ENCODE measurements at regions not wholly inside any gene's neighbourhood (a gene's known extent, or its start where the extent isn't known, plus 50 kb on each side); places are given as distances from the start of the nearest gene placed in this dataset.
A peak's percentile ranks its signal among the peaks of the same experiment; 100 is the strongest.

DNA sequence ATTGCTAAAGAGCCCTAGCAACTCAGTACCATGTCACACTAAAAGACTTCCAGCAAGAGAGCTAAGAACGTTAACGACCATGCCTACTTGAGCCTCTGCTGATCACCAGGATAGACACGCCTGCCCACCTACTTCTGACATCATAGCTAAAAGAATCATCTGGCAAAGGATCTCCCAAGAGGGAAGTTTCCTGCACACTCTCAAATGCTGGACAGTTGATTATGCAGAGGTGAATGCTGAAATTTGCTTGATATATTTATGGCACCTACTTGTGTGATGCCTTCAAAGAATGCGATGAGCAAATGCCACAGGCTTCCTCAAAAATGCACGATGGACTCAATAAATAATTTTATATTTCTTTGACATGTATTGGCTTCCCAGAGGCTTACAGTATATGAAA lies 113.6 kb downstream of the GALC start:
- Histone ChIP-seq H3K4me3 (no peak overlapping the region), H4K20me1 (no peaks in the 10 kb centered on the region), H3K36me3 (no peaks in the 10 kb centered on the region), H3K4me1 (peaks cover 4 to 10% (median 4%) of the 10 kb centered on the region in 10 experiments; a peak in 18 of 20 replicates), H3K9me3 (replicated peaks in 1 of 11) (0 out of 22 replicates have a peak, but pooled peaks cover 0 to 6% (median 0%) of the 10 kb centered on the region in 11 experiments), H3K27me3 (no peaks in the 10 kb centered on the region), H3K27ac (no peak overlapping the region), H3K4me2 (no peak overlapping the region), H3K9ac (no peak overlapping the region)
- no peak for TF ChIP-seq Cebpa-rat (IDR thresholded peaks at IDR 0.05)

DNA sequence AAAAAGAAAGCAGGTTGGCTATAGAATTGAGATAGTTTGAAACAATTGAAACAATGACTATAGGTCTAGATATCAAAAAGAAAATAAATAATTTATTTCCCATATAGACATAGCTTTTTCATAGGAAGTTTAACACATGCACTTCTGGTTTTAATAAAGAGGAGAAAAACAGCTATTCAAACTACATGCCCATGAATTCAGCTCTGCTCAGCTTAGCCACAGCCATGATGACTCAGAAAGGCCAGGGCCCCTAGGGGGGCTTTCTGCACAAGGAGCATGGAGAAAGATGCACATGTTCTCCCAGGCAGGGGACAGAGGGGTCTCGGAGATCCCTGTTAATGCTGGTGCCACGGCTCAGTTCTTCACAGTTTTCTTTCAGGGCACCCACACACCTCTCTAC lies 114.0 kb downstream of the GALC start:
- no peaks in the 10 kb centered on the region for H3K36me3 ChIP-seq
- 0 out of 22 replicates have a peak, but pooled peaks cover 0 to 6% (median 0%) of the 10 kb centered on the region in 11 experiments for H3K9me3 ChIP-seq (replicated peaks in 1 of 11)
- no peak for TF ChIP-seq Cebpa-rat (IDR thresholded peaks at IDR 0.05)
- no peaks in the 10 kb centered on the region for H3K27me3 ChIP-seq
- H4K20me1 ChIP-seq, result no peaks in the 10 kb centered on the region
- no peak overlapping the region for H3K27ac ChIP-seq
- peaks cover 8 to 14% (median 8%) of the 10 kb centered on the region in 10 experiments for H3K4me1 ChIP-seq
- no peak overlapping the region for H3K4me3 ChIP-seq
- H3K4me2 ChIP-seq, result no peak overlapping the region
- no peak overlapping the region for H3K9ac ChIP-seq

DNA sequence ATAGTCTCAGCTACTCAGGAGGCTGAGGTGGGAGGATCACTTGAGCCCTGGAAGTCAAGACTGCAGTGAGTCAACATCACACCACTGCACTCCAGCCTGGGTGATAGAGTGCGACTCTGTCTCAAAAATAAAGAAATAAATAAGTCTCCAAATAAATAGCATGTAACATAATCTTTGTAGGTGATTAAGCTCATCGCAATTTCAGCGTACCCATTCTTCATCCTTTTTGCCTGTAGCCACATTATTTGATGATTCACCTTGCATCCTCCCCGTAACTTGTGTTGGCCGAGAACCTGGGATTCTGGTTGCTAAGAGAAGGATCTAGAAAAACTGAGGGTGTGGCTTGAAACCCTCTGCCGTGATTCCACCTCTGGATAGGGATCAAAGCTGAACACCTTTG lies 115.1 kb downstream of the GALC start:
- H3K36me3 ChIP-seq, result no peaks in the 10 kb centered on the region
- 0 out of 22 replicates have a peak, but pooled peaks cover 0 to 2% (median 0%) of the 10 kb centered on the region in 11 experiments for H3K9me3 ChIP-seq (replicated peaks in 1 of 11)
- no peaks in the 10 kb centered on the region for H4K20me1 ChIP-seq
- no peak overlapping the region for H3K27ac ChIP-seq
- no peak overlapping the region for H3K9ac ChIP-seq
- H3K4me3 ChIP-seq, result no peak overlapping the region
- no peaks in the 10 kb centered on the region for H3K27me3 ChIP-seq
- no peak overlapping the region for H3K4me2 ChIP-seq
- peaks cover 19 to 25% (median 19%) of the 10 kb centered on the region in 10 experiments for H3K4me1 ChIP-seq
- no peak for TF ChIP-seq Cebpa-rat (IDR thresholded peaks at IDR 0.05)

DNA sequence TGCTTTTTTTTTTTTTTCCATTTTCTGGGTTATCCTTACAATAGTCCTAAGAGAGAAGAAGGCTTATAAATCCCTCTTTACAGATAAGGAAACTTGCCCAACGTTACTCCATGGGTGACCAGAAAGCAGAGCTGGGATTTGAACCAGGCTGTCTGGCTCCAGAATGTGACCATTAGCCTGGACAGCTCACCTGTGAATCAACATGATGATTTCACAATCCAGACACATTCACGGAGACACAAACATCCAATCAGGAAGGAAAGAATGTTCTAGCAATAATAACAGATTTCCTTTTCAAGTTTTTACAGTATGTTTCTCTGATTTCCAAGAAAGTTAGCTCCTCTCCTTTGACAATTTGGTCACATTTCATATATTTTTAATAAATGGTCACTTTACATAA lies 118.3 kb downstream of the GALC start:
- peaks cover 9 to 19% (median 12%) of the 10 kb centered on the region in 11 experiments; a peak in 20 of 22 replicates for H3K9me3 ChIP-seq (replicated peaks in 1 of 11)
- no peak overlapping the region for H3K4me3 ChIP-seq
- H3K27me3 ChIP-seq, result no peaks in the 10 kb centered on the region
- H3K27ac ChIP-seq, result peak overlapping the region in 6 of 11 experiments; percentile 45 to 85 (median 74); a peak in 11 of 22 replicates
- H3K4me2 ChIP-seq, result peak overlapping the region in 10 of 11 experiments; percentile 52 to 76 (median 56); a peak in 16 of 22 replicates
- H3K36me3 ChIP-seq, result no peaks in the 10 kb centered on the region
- H3K4me1 ChIP-seq, result peaks cover 20 to 39% (median 28%) of the 10 kb centered on the region in 10 experiments
- H4K20me1 ChIP-seq, result no peaks in the 10 kb centered on the region
- TF ChIP-seq Cebpa-rat (IDR thresholded peaks at IDR 0.05), result no peak; a peak in 1 of 22 replicates
- peak overlapping the region in 2 of 11 experiments; percentile 66 to 69; a peak in 4 of 22 replicates for H3K9ac ChIP-seq

DNA sequence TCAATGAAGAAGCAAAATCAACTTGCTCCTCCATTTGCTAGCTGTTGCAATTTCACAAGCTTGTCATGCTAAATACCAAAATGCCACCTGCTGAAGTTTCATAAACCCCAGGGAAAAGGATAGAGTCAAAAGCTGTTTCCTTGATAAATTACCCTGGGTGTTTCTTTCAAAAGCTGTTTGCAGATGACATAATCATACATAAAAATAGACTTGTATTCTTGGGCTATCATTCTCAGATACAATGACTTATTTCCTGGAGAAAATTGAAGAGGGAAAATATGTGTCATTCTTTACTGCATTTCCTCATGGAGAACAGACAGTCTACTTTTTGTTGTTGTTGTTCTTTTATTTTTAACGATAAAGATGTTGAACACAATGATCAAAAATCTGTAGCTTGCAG lies 119.2 kb downstream of the GALC start:
- H4K20me1 ChIP-seq, result no peaks in the 10 kb centered on the region
- peaks cover 9 to 19% (median 12%) of the 10 kb centered on the region in 11 experiments; a peak in 20 of 22 replicates for H3K9me3 ChIP-seq (replicated peaks in 1 of 11)
- no peak overlapping the region for H3K4me3 ChIP-seq
- peak overlapping the region; percentile 46 to 76 (median 55); a peak in 21 of 22 replicates for H3K4me2 ChIP-seq
- H3K36me3 ChIP-seq, result no peaks in the 10 kb centered on the region
- H3K27me3 ChIP-seq, result no peaks in the 10 kb centered on the region
- H3K9ac ChIP-seq, result peak overlapping the region in 4 of 11 experiments; percentile 37 to 69 (median 66); a peak in 6 of 22 replicates
- TF ChIP-seq Cebpa-rat (IDR thresholded peaks at IDR 0.05), result peak in 1 of 11 experiments; percentile 21; a peak in 1 of 22 replicates
- peak overlapping the region in 7 of 11 experiments; percentile 8 to 85 (median 67); a peak in 12 of 22 replicates for H3K27ac ChIP-seq
- H3K4me1 ChIP-seq, result peaks cover 20 to 41% (median 28%) of the 10 kb centered on the region in 10 experiments

DNA sequence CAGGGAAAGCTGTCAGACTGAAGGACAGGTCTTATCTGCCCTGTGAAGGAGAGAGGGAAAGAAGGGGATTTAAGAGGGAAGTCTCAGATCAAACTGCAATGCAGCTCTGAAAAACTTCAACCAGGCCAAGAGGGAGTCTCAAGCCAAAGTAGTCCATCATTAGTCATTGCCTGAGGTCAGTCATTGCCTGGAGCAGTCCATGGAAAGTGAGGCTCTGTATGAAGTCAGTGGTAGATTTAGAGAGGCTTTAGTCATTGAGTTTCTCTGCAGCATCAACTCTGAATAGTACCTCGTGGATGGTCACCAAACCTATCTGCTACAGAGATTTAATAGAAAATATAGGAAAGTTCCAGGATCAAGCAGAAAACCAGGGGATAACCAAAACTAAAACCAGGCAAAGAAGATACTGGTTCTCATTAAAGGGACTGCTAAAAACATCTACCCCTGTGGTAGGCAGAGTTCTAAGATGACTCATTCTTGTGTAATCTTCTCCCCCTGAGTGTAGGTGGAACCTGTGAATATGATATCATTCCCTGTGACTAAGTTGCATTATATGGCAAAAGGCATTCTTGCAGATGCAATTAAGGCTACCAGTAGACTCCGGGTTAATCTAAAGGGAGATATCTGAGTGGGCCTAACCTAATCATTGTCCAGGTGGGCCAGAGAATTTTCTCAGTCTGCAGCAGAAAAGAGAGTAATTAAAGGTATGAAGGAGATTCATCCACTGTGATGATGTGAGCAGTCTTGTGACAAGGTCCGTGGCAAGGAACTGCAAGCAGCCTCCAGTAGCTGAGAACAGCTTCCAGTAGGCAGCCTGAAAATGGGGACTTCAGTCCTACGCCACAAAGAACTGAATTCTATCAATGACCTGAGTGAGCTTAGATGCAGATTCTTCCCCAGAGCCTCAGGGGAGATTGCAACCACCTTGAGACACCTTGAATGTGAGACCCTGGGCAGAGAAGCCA lies 123.1 kb downstream of the GALC start:
- Histone ChIP-seq H3K27ac (peak overlapping the region in 3 of 11 experiments; percentile 29 to 42 (median 33); a peak in 3 of 22 replicates), H3K4me2 (peak overlapping the region in 7 of 11 experiments; percentile 11 to 58 (median 23); a peak in 12 of 22 replicates), H3K36me3 (no peaks in the 10 kb centered on the region), H3K9me3 (replicated peaks in 1 of 11) (peaks cover 9 to 19% (median 12%) of the 10 kb centered on the region in 11 experiments; a peak in 20 of 22 replicates), H4K20me1 (no peaks in the 10 kb centered on the region), H3K27me3 (no peaks in the 10 kb centered on the region), H3K4me3 (no peak overlapping the region), H3K4me1 (peaks cover 20 to 41% (median 28%) of the 10 kb centered on the region in 10 experiments), H3K9ac (no peak overlapping the region)
- no peak for TF ChIP-seq Cebpa-rat (IDR thresholded peaks at IDR 0.05)

GRCh38 chr14:87868920-87869319 lies 124.1 kb downstream of the GALC start:
- peaks cover 9 to 19% (median 12%) of the 10 kb centered on the region in 11 experiments; a peak in 20 of 22 replicates for H3K9me3 ChIP-seq (replicated peaks in 1 of 11)
- no peak overlapping the region for H3K4me2 ChIP-seq
- H3K36me3 ChIP-seq, result no peaks in the 10 kb centered on the region
- peaks cover 12 to 32% (median 19%) of the 10 kb centered on the region in 10 experiments for H3K4me1 ChIP-seq
- no peak overlapping the region for H3K9ac ChIP-seq
- no peaks in the 10 kb centered on the region for H4K20me1 ChIP-seq
- no peak for TF ChIP-seq Cebpa-rat (IDR thresholded peaks at IDR 0.05)
- no peaks in the 10 kb centered on the region for H3K27me3 ChIP-seq
- H3K4me3 ChIP-seq, result no peak overlapping the region
- H3K27ac ChIP-seq, result no peak overlapping the region; a peak in 1 of 22 replicates

DNA sequence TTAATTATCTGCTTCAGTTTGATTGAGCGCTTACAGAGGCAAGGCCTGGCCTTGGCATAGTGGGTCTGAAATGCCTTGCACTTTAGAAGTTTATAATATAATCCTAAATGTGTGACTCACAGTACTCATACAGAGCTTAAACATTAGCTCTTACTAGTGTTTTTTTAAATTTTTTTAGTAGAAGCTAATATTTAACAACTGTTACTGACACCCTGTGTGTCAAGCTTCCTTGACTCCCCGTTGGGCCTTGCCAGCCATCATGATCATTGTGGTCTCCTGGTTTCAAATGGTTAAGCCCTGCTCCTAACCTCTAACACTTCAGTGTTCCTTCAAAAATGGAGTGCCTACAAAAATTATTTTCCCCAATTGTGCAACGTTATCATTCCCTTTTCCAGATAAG lies 126.9 kb downstream of the GALC start:
- H3K4me2 ChIP-seq, result no peak overlapping the region
- no peaks in the 10 kb centered on the region for H3K27me3 ChIP-seq
- H3K27ac ChIP-seq, result no peak overlapping the region
- H4K20me1 ChIP-seq, result no peaks in the 10 kb centered on the region
- H3K9me3 ChIP-seq (replicated peaks in 1 of 11), result peaks cover 0 to 5% (median 0%) of the 10 kb centered on the region in 11 experiments; a peak in 1 of 22 replicates
- no peak for TF ChIP-seq Cebpa-rat (IDR thresholded peaks at IDR 0.05)
- no peak overlapping the region for H3K4me3 ChIP-seq
- H3K4me1 ChIP-seq, result peaks cover 0 to 14% (median 7%) of the 10 kb centered on the region in 10 experiments; a peak in 8 of 20 replicates
- H3K9ac ChIP-seq, result no peak overlapping the region
- no peaks in the 10 kb centered on the region for H3K36me3 ChIP-seq
